H1 (cell line): ENCODE measurements at regions not wholly inside any gene's neighbourhood (a gene's known extent, or its start where the extent isn't known, plus 50 kb on each side); places are given as distances from the start of the nearest gene placed in this dataset.

Source experiments
- CTCF ChIA-PET: fragments of 300-600 bp; sonication (Branson Sonifier 250); formaldehyde crosslinking; loops from one replicate; lab custom pipeline; 2021; ENCODE audit not compliant: partially characterized antibody; lab: Charles Lee
- POLR2A ChIA-PET: fragments of 300-600 bp; sonication (Branson Sonifier 250); formaldehyde crosslinking; loops from one replicate; lab custom pipeline; 2021; ENCODE audit warnings: inconsistent platforms; ENCODE audit not compliant: partially characterized antibody; lab: Charles Lee
- DNase-seq, 2 experiments: peaks; one replicate each; pipeline versions ENCODE4 v3.0.0 to v3.0.0-alpha.2; 2010 to 2022; ENCODE audit warnings: low spot score in 2 of 2, low read depth in 1 of 2, mixed read lengths in 1 of 2
- FAIRE-seq: peaks from 2 replicates; lab custom pipeline; 2011; peaks lifted over from hg19 to GRCh38; lab: Jason Lieb, UNC
- H2AFZ ChIP-seq: 2 replicates; pipeline ENCODE4 v1.8.1; 2012; ENCODE audit warnings: low read length, inconsistent platforms
- H2AK5ac ChIP-seq: 2 replicates; pipeline ENCODE4 v1.6.1; 2013; ENCODE audit warnings: low read depth, low read length
- H2BK120ac ChIP-seq: replicated peaks from 2 replicates; pipeline ENCODE3; 2013; ENCODE audit warnings: low read depth, low read length, inconsistent platforms
- H2BK12ac ChIP-seq: 2 replicates; pipeline ENCODE4 v1.6.1; 2013; ENCODE audit warnings: low read depth, low read length
- H2BK15ac ChIP-seq: 2 replicates; pipeline ENCODE4 v1.6.1; 2013; ENCODE audit warnings: low read length
- H2BK20ac ChIP-seq: 2 replicates; pipeline ENCODE4 v1.6.1; 2013; ENCODE audit warnings: low read length
- H2BK5ac ChIP-seq: 2 replicates; pipeline ENCODE4 v1.6.1; 2013; ENCODE audit warnings: low read depth, low read length
- H3K14ac ChIP-seq: 2 replicates; pipeline ENCODE4 v1.6.1; 2013; ENCODE audit warnings: inconsistent platforms; ENCODE audit not compliant: insufficient read length
- H3K18ac ChIP-seq: 2 replicates; pipeline ENCODE4 v1.6.1; 2013; ENCODE audit warnings: low read length; ENCODE audit errors: extremely low read depth
- H3K23ac ChIP-seq: 2 replicates; pipeline ENCODE4 v1.6.1; 2013; ENCODE audit warnings: inconsistent platforms; ENCODE audit not compliant: insufficient read length
- H3K23me2 ChIP-seq: 2 replicates; pipeline ENCODE4 v1.6.1; 2013; ENCODE audit warnings: low read depth, low read length
- H3K27ac ChIP-seq: 2 replicates; pipeline ENCODE4 v1.6.1; 2011; ENCODE audit warnings: low read depth, low read length, inconsistent platforms
- H3K27me3 ChIP-seq, 4 experiments: replicated peaks in 1 of 4; 1 replicate in 1 of 4; 2 replicates in 3 of 4; pipeline versions ENCODE4 v1.6.1 to v1.8.1; 2011 to 2013; ENCODE audit warnings: low read length in 3 of 4, mild to moderate bottlenecking in 3 of 4, inconsistent platforms in 2 of 4, mixed read lengths in 2 of 4, moderate library complexity in 1 of 4; ENCODE audit not compliant: control insufficient read depth in 3 of 4, insufficient read depth in 3 of 4; ENCODE audit errors: extremely low read depth in 1 of 4
- H3K36me3 ChIP-seq, 4 experiments: 2 replicates each; pipeline versions ENCODE4 v1.6.1 to v1.8.1; 2011 to 2013; ENCODE audit warnings: mild to moderate bottlenecking in 4 of 4, low read length in 3 of 4, moderate library complexity in 2 of 4, control low read depth in 1 of 4, inconsistent platforms in 1 of 4; ENCODE audit not compliant: insufficient read depth in 4 of 4, control insufficient read depth in 2 of 4
- H3K4ac ChIP-seq: replicated peaks from 2 replicates; pipeline ENCODE3; 2013; ENCODE audit warnings: low read length, low read depth, mixed read lengths, inconsistent platforms; ENCODE audit not compliant: insufficient read length
- H3K4me1 ChIP-seq, 4 experiments: replicated peaks in 1 of 4; 1 replicate in 1 of 4; 2 replicates in 3 of 4; pipeline versions ENCODE4 v1.6.1 to v1.8.1; 2011 to 2013; ENCODE audit warnings: low read length in 3 of 4, inconsistent platforms in 2 of 4, mixed read lengths in 1 of 4; ENCODE audit not compliant: insufficient read depth in 4 of 4, control insufficient read depth in 3 of 4
- H3K4me2 ChIP-seq, 2 experiments: 2 replicates each; pipeline versions ENCODE4 v1.6.1 to v1.8.1; 2011 to 2013; ENCODE audit warnings: low read depth in 2 of 2, low read length in 2 of 2, control low read depth in 1 of 2, inconsistent platforms in 1 of 2, mild to moderate bottlenecking in 1 of 2; ENCODE audit not compliant: insufficient read depth in 1 of 2
- H3K4me3 ChIP-seq, 4 experiments: fragments of 200-600, 300-600 bp in 1 of 4; sonication (generic), shearing (Covaris generic), sonication (Bioruptor Twin) in 1 of 4; 2 replicates each; pipeline versions ENCODE4 v1.5.1 to v1.8.1; 2011 to 2016; ENCODE audit warnings: low read length in 4 of 4, low read depth in 3 of 4, control low read depth in 2 of 4, inconsistent platforms in 2 of 4, mild to moderate bottlenecking in 2 of 4, mixed read lengths in 1 of 4, moderate library complexity in 1 of 4; ENCODE audit not compliant: insufficient read depth in 2 of 4; ENCODE audit errors: extremely low read depth in 1 of 4
- H3K56ac ChIP-seq: replicated peaks from 2 replicates; pipeline ENCODE3; 2013; ENCODE audit warnings: low read depth, mild to moderate bottlenecking, mixed read lengths, low read length, inconsistent platforms; ENCODE audit not compliant: insufficient read length
- H3K79me1 ChIP-seq: 2 replicates; pipeline ENCODE4 v1.6.1; 2013; ENCODE audit warnings: low read depth, low read length, control low read depth
- H3K79me2 ChIP-seq, 2 experiments: 2 replicates each; pipeline versions ENCODE4 v1.6.1 to v1.8.1; 2012 to 2013; ENCODE audit warnings: low read length in 2 of 2, mild to moderate bottlenecking in 2 of 2, inconsistent platforms in 1 of 2; ENCODE audit not compliant: insufficient read depth in 2 of 2, control insufficient read depth in 1 of 2
- H3K9ac ChIP-seq, 4 experiments: replicated peaks in 1 of 4; 1 replicate in 1 of 4; 2 replicates in 3 of 4; pipeline versions ENCODE4 v1.6.1 to v1.8.1; 2011 to 2013; ENCODE audit warnings: low read depth in 3 of 4, low read length in 3 of 4, control low read depth in 2 of 4, mild to moderate bottlenecking in 2 of 4, moderate library complexity in 2 of 4, inconsistent platforms in 1 of 4; ENCODE audit errors: extremely low read depth in 1 of 4
- H3K9me3 ChIP-seq, 2 experiments: 2 replicates each; pipeline versions ENCODE4 v1.6.1 to v1.8.1; 2012 to 2013; ENCODE audit warnings: mild to moderate bottlenecking in 2 of 2, moderate library complexity in 2 of 2, control low read depth in 1 of 2, inconsistent platforms in 1 of 2, low read depth in 1 of 2, low read length in 1 of 2, mixed read lengths in 1 of 2; ENCODE audit not compliant: insufficient read depth in 2 of 2
- H4K20me1 ChIP-seq, 2 experiments: replicated peaks in 1 of 2; 2 replicates each; pipeline versions ENCODE3 to v1.8.1; 2011 to 2013; ENCODE audit warnings: inconsistent platforms in 2 of 2, low read length in 2 of 2, mild to moderate bottlenecking in 1 of 2; ENCODE audit not compliant: insufficient read depth in 2 of 2, control insufficient read depth in 1 of 2
- H4K5ac ChIP-seq: 2 replicates; pipeline ENCODE4 v1.6.1; 2013; ENCODE audit warnings: low read length, low read depth, mixed read lengths, inconsistent platforms; ENCODE audit not compliant: insufficient read length
- H4K8ac ChIP-seq: 2 replicates; pipeline ENCODE4 v1.8.0; 2013; ENCODE audit warnings: mild to moderate bottlenecking, moderate library complexity, low read length, inconsistent platforms; ENCODE audit not compliant: insufficient read depth; ENCODE audit errors: extremely low read depth
- H4K91ac ChIP-seq: replicated peaks from 2 replicates; pipeline ENCODE3; 2013; ENCODE audit warnings: low read length, mixed read lengths, inconsistent platforms; ENCODE audit not compliant: insufficient read length
- EP300 ChIP-seq, 2 experiments: IDR thresholded peaks; 1 replicate in 1 of 2; 2 replicates in 1 of 2; pipeline ENCODE4 v1.6.1; 2011 to 2012; ENCODE audit warnings: low read depth in 2 of 2, low read length in 2 of 2, mild to moderate bottlenecking in 2 of 2, borderline replicate concordance in 1 of 2, inconsistent platforms in 1 of 2, moderate library complexity in 1 of 2
- GTF2F1 ChIP-seq: IDR thresholded peaks from 2 replicates; pipeline ENCODE4 v1.6.1; 2012; ENCODE audit warnings: low read depth, low read length, improper control_type of control experiment, borderline replicate concordance
- POLR2AphosphoS5 ChIP-seq: IDR thresholded peaks from 2 replicates; pipeline ENCODE4 v1.6.1; 2011; ENCODE audit warnings: low read depth, low read length
- SAP30 ChIP-seq: fragments of 300-600 bp; sonication (generic); IDR thresholded peaks from 2 replicates; pipeline ENCODE4 v1.7.1; 2012; ENCODE audit warnings: low read length, moderate library complexity, mild to moderate bottlenecking, inconsistent platforms; ENCODE audit not compliant: insufficient read depth, insufficient replicate concordance
- SRF ChIP-seq: IDR thresholded peaks from 2 replicates; pipeline ENCODE4 v1.6.1; 2011; ENCODE audit warnings: mild to moderate bottlenecking, low read depth, low read length, moderate library complexity
- TCF12 ChIP-seq: IDR thresholded peaks from 2 replicates; pipeline ENCODE4 v1.6.1; 2011; ENCODE audit warnings: low read depth, mild to moderate bottlenecking, low read length
- WGBS, 2 experiments: shearing (Covaris generic) in 1 of 2; methylation state at CpG; one replicate each; pipeline versions ENCODE4 v1.1.6 to v1.1.7; 2013 to 2015; ENCODE audit warnings: low lambda C conversion rate in 2 of 2, mixed read lengths in 2 of 2, inconsistent platforms in 1 of 2, low coverage in 1 of 2, missing lambda C conversion rate in 1 of 2; ENCODE audit not compliant: insufficient replicate concordance in 2 of 2, insufficient coverage in 1 of 2, insufficient read length in 1 of 2; ENCODE audit errors: extremely low coverage in 1 of 2, missing lambda C conversion rate in 1 of 2; 5-methylcytosine and 5-hydroxymethylcytosine counted together

DNA sequence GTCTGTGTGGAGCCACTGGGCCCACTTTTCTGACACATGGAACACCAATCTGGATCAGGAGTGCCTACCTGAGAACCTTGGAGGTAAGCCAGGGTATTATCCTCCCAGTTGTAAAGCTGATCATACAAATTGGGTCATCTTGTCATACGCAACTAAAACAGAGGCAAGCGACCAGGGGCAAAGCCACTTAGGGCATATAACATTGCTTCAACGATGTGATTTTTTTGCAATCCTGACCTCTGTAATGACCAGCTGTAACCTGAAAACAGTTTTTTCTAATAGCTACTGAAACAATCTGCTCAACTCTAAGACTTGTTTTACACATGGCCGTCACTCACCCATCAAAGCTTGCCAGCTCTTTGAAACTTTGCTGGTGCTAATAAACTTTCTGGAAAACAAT lies 261.5 kb upstream of the AGTR2 start:
- H3K27ac ChIP-seq, result no peak overlapping the region
- no peak overlapping the region for H2AK5ac ChIP-seq
- no peak overlapping the region for H2AFZ ChIP-seq
- no peak overlapping the region for H3K4ac ChIP-seq
- no peak overlapping the region for H2BK20ac ChIP-seq
- no peak overlapping the region for H3K23ac ChIP-seq
- TF ChIP-seq SRF, result no peak
- no peak for TF ChIP-seq EP300 (IDR thresholded peaks at IDR 0.05; ENCODE audit: borderline replicate concordance in 1 of 2, low read depth in 2 of 2, low read length in 2 of 2)
- TF ChIP-seq POLR2AphosphoS5, result peak; percentile 60; the same call in 1 of the 2 replicates
- TF ChIP-seq SAP30, result no peak
- TF ChIP-seq TCF12, result no peak
- no peak for TF ChIP-seq GTF2F1
- 0 out of 4 replicates have a peak, but pooled peaks cover 0 to 3% of the 10 kb centered on the region in 2 experiments for H3K9me3 ChIP-seq
- no peak overlapping the region for H2BK15ac ChIP-seq
- WGBS, 2 experiments, result 82% methylated on average over 4 of the region's 4 CpGs; no CpG with 5 or more reads in 1 of the 2 experiments
- FAIRE-seq (peak; percentile 42), DNase-seq (no peak)
- H3K79me2 ChIP-seq, result peaks cover 0 to 44% of the 10 kb centered on the region in 2 experiments; a peak in 2 of 4 replicates
- H4K5ac ChIP-seq, result no peak overlapping the region
- no peak overlapping the region for H2BK12ac ChIP-seq
- H2BK120ac ChIP-seq, result no peak overlapping the region
- H4K8ac ChIP-seq, result no peak overlapping the region
- ChIA-PET POLR2A (no interaction called here), CTCF (interaction anchor here (1.0 to 1.8 kb wide), 3 partner anchors 16 to 49 kb away, joined by 3 to 5 read pairs (median 4); no protein-coding TSS in a partner anchor)
- no peak overlapping the region for H3K56ac ChIP-seq
- no peak overlapping the region for H4K91ac ChIP-seq
- no peaks in the 10 kb centered on the region; the same call in 1 of the 2 replicates for H3K79me1 ChIP-seq
- H3K18ac ChIP-seq, result no peak overlapping the region
- H3K9ac ChIP-seq, result no peak overlapping the region
- peaks cover 0 to 4% (median 0%) of the 10 kb centered on the region in 4 experiments; a peak in 2 of 7 replicates for H3K4me1 ChIP-seq
- H3K4me2 ChIP-seq, result no peak overlapping the region
- H3K4me3 ChIP-seq, result no peak overlapping the region
- H2BK5ac ChIP-seq, result no peak overlapping the region
- no peaks in the 10 kb centered on the region for H3K27me3 ChIP-seq
- H3K36me3 ChIP-seq, result peaks cover 0 to 2% (median 0%) of the 10 kb centered on the region in 4 experiments; a peak in 1 of 8 replicates
- no peaks in the 10 kb centered on the region for H3K23me2 ChIP-seq
- peaks cover 3 to 15% of the 10 kb centered on the region in 2 experiments for H4K20me1 ChIP-seq
- no peak overlapping the region for H3K14ac ChIP-seq
